Psoas muscle (tissue), 7 donors: ENCODE measurements at regions not wholly inside any gene's neighbourhood (a gene's known extent, or its start where the extent isn't known, plus 50 kb on each side); places are given as distances from the start of the nearest gene placed in this dataset.

Experiments used
- ATAC-seq, 4 donors: fragments of 200-7000 bp; cut with Tn5 transposase; one replicate each; pipeline ENCODE4 v1.9.1; 2020; ENCODE audit warnings: moderate library complexity in 3 of 4, mild to moderate bottlenecking in 2 of 4
- DNase-seq, 2 donors: peaks; one replicate each; pipeline ENCODE4 v3.0.0-alpha.2; 2020
- H3K27ac ChIP-seq: fragments of 200-600 bp; one replicate; pipeline ENCODE4 v1.8.0; 2022
- H3K27me3 ChIP-seq, 3 donors: fragments of 200-600 bp in 1 of 3; one replicate each; pipeline versions ENCODE4 v1.6.1 to v1.8.0; 2013 to 2022; ENCODE audit warnings: low read length in 2 of 3, mild to moderate bottlenecking in 2 of 3, moderate library complexity in 1 of 3; ENCODE audit not compliant: insufficient read depth in 3 of 3
- H3K36me3 ChIP-seq, 2 donors: fragments of 200-600 bp in 1 of 2; one replicate each; pipeline versions ENCODE4 v1.6.1 to v1.8.0; 2013 to 2022; ENCODE audit warnings: low read depth in 1 of 2, mild to moderate bottlenecking in 1 of 2, moderate library complexity in 1 of 2; ENCODE audit not compliant: insufficient read depth in 1 of 2
- H3K4me1 ChIP-seq: fragments of 200-600 bp; one replicate; pipeline ENCODE4 v1.8.0; 2022
- H3K4me3 ChIP-seq: fragments of 200-600 bp; one replicate; pipeline ENCODE4 v1.8.0; 2022; ENCODE audit warnings: mild to moderate bottlenecking
- H3K9me3 ChIP-seq: fragments of 200-600 bp; one replicate; pipeline ENCODE4 v1.8.0; 2022
- CTCF ChIP-seq: fragments of 200-600 bp; IDR thresholded peaks from one replicate; pipeline ENCODE4 v1.8.0; 2022; ENCODE audit warnings: antibody characterized with exemption
- WGBS, 3 donors: extraction: QIAGEN DNeasy Blood & Tissue Kit; methylation state at CpG; one replicate each; pipeline versions ENCODE4 v1.1.6 to v1.1.7; 2013; 5-methylcytosine and 5-hydroxymethylcytosine counted together
- intact Hi-C, 2 donors: fragments of 100-400 bp; cut with DNase I; formaldehyde crosslinking; loops; one replicate each; pipeline versions ENCODE4 v1.11.0 to v1.14.2; 2022
- donor health status: healthy with polysubstance abuse.
- donor health status: DM: no; HTN: no; CAD: no; lungs with moderate emphysema.
- donor health status: Bipolar disorder and iron deficiency.
- donor health status: healthy.
- donor health status: DM: yes; HTN: yes; CAD: no.
- donor health status: DM: no; HTN: no; CAD: no.
- donor health status: DM: yes; HTN: yes; CAD: no.

GRCh38 chr4:34920032-34920431 is 1324.3 kb downstream of the ARAP2 start:
- Histone ChIP-seq H3K4me1 (no peaks in the 10 kb centered on the region), H3K4me3 (no peak overlapping the region), H3K36me3 (no peaks in the 10 kb centered on the region), H3K27ac (no peak overlapping the region), H3K9me3 (no peaks in the 10 kb centered on the region), H3K27me3 (no peaks in the 10 kb centered on the region)
- DNase-seq (no peak), ATAC-seq (no peak)
- intact Hi-C loops = no loop called here
- TF ChIP-seq CTCF = no peak
- WGBS, 3 donors = 87 to 92% (median 90%) methylated on average over 2 of the region's 2 CpGs

GRCh38 chr4:34921391-34921790 is 1322.9 kb downstream of the ARAP2 start:
- Histone ChIP-seq H3K4me3 (no peak overlapping the region), H3K9me3 (no peaks in the 10 kb centered on the region), H3K27ac (no peak overlapping the region), H3K36me3 (no peaks in the 10 kb centered on the region), H3K4me1 (no peaks in the 10 kb centered on the region), H3K27me3 (no peaks in the 10 kb centered on the region)
- DNase-seq = no peak
- no peak for TF ChIP-seq CTCF
- no peak for ATAC-seq
- intact Hi-C loops = no loop called here
- 75 to 83% (median 75%) methylated on average over 3 of the region's 3 CpGs for WGBS, 3 donors

GRCh38 chr4:34922325-34922724 is 1322.0 kb downstream of the ARAP2 start:
- no peaks in the 10 kb centered on the region for H3K9me3 ChIP-seq
- H3K27ac ChIP-seq = no peak overlapping the region
- 89 to 93% (median 89%) methylated on average over 2 of the region's 2 CpGs for WGBS, 3 donors
- no peaks in the 10 kb centered on the region for H3K4me1 ChIP-seq
- DNase-seq (no peak), ATAC-seq (no peak)
- no peak for TF ChIP-seq CTCF
- intact Hi-C loops = no loop called here
- H3K27me3 ChIP-seq = no peaks in the 10 kb centered on the region
- no peak overlapping the region for H3K4me3 ChIP-seq
- H3K36me3 ChIP-seq = no peaks in the 10 kb centered on the region

GRCh38 chr4:34932591-34932990 is 1311.7 kb downstream of the ARAP2 start:
- Histone ChIP-seq H3K27ac (no peak overlapping the region), H3K36me3 (no peaks in the 10 kb centered on the region), H3K4me1 (no peaks in the 10 kb centered on the region), H3K4me3 (no peak overlapping the region), H3K9me3 (peaks cover 3% of the 10 kb centered on the region), H3K27me3 (no peaks in the 10 kb centered on the region)
- intact Hi-C loops = no loop called here
- no peak for TF ChIP-seq CTCF
- 66 to 75% (median 70%) methylated on average over 5 of the region's 5 CpGs for WGBS, 3 donors
- ATAC-seq (no peak), DNase-seq (no peak)

- intact Hi-C loops = no loop called here
- TF ChIP-seq CTCF = no peak
- Histone ChIP-seq H3K4me1 (no peaks in the 10 kb centered on the region), H3K27me3 (no peaks in the 10 kb centered on the region), H3K4me3 (no peak overlapping the region), H3K36me3 (no peaks in the 10 kb centered on the region), H3K9me3 (peaks cover 3% of the 10 kb centered on the region), H3K27ac (no peak overlapping the region)
- WGBS, 3 donors = 42 to 61% (median 53%) methylated on average over 1 of the region's 1 CpG
- ATAC-seq = no peak
- no peak for DNase-seq
Observed at GRCh38 chr4:34935739-34936138, 1308.6 kb downstream of the ARAP2 start.
